Progenitor cell of endocrine pancreas (in vitro differentiated cells): ENCODE measurements at regions not wholly inside any gene's neighbourhood (a gene's known extent, or its start where the extent isn't known, plus 50 kb on each side); places are given as distances from the start of the nearest gene placed in this dataset.

ENCODE experiments used
- DNase-seq: peaks from one replicate; pipeline ENCODE4 v3.0.0; 2021; ENCODE audit warnings: low spot score; ENCODE audit not compliant: unreplicated experiment
- H3K27ac Mint-ChIP-seq: 2 replicates; pipeline ENCODE4 v1.8.0; 2021; ENCODE audit warnings: mild to moderate bottlenecking, moderate library complexity, mixed read lengths
- H3K27me3 Mint-ChIP-seq: 2 replicates; pipeline ENCODE4 v1.8.0; 2021; ENCODE audit warnings: mixed read lengths
- H3K36me3 Mint-ChIP-seq: 2 replicates; pipeline ENCODE4 v1.8.0; 2022; ENCODE audit warnings: mixed read lengths; ENCODE audit not compliant: insufficient read depth
- H3K4me1 Mint-ChIP-seq: 2 replicates; pipeline ENCODE4 v1.8.0; 2021; ENCODE audit warnings: low read depth, mixed read lengths
- H3K4me3 Mint-ChIP-seq: 2 replicates; pipeline ENCODE4 v1.8.0; 2021; ENCODE audit warnings: low read depth, mild to moderate bottlenecking, moderate library complexity, mixed read lengths
- H3K9me3 Mint-ChIP-seq: 2 replicates; pipeline ENCODE4 v1.8.0; 2021; ENCODE audit warnings: low read depth, mixed read lengths
- CTCF ChIP-seq: fragments of 200-600 bp; sonication (generic); IDR thresholded peaks from one replicate; pipeline ENCODE4 v1.5.0; 2021; ENCODE audit warnings: antibody characterized with exemption, mild to moderate bottlenecking; ENCODE audit not compliant: unreplicated experiment

DNA sequence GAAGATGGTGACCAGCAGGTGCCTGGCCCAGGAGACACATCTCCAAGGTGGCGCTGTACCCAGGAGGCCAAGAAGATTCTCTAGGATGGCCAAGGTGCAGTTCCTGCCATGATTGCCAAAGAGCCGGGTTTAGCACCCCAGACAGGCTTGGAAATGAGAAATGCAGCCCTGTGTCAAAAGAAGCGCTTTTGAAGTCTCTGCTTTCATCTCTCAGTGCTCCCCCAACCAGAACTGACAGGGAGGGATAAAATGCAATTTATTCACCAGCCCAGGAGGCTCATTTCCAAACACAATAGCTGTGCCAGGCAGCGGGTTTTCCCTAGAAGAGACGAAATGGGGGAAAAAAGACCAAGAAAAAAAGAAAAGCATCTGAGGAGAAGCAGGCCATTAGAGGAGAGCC is 195.9 kb upstream of the NCAM1 start:
- Mint-ChIP-seq H3K27ac (no peak overlapping the region), H3K4me1 (no peaks in the 10 kb centered on the region), H3K4me3 (no peak overlapping the region), H3K36me3 (no peaks in the 10 kb centered on the region), H3K27me3 (peaks cover 3% of the 10 kb centered on the region), H3K9me3 (no peaks in the 10 kb centered on the region)
- no peak for TF ChIP-seq CTCF
- DNase-seq = no peak

DNA sequence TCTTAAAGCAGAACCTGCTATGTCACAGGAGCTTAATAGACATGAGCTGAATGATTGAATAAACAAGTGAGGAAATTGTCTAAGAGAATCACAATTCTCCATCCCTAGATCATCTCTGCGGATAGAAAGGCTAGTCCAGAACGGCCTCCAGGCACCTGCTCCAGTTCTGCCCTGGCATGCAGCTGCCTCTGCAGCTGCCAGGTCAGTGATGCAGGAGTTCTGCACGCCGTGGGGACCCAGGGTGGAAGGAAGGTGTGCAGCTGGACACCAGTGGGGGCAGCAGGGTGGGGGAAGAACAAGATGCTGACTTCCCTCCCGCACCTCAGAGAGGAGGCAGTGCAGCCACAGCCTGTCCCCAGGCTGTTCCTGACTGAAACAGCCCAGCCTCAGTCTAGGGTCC is 192.1 kb upstream of the NCAM1 start:
- Mint-ChIP-seq H3K4me1 (no peaks in the 10 kb centered on the region), H3K27ac (no peak overlapping the region), H3K4me3 (no peak overlapping the region), H3K27me3 (peaks cover 14% of the 10 kb centered on the region), H3K36me3 (no peaks in the 10 kb centered on the region), H3K9me3 (no peaks in the 10 kb centered on the region)
- no peak for DNase-seq
- TF ChIP-seq CTCF = no peak

GRCh38 chr11:112769584-112769983 is 191.6 kb upstream of the NCAM1 start:
- Mint-ChIP-seq H3K9me3 (no peaks in the 10 kb centered on the region), H3K36me3 (no peaks in the 10 kb centered on the region), H3K4me1 (no peaks in the 10 kb centered on the region), H3K27me3 (peaks cover 13% of the 10 kb centered on the region), H3K27ac (no peak overlapping the region), H3K4me3 (no peak overlapping the region)
- TF ChIP-seq CTCF = no peak
- DNase-seq = no peak

- H3K27me3 Mint-ChIP-seq = peaks cover 12% of the 10 kb centered on the region
- TF ChIP-seq CTCF = no peak
- H3K27ac Mint-ChIP-seq = no peak overlapping the region
- H3K36me3 Mint-ChIP-seq = no peaks in the 10 kb centered on the region
- no peak overlapping the region for H3K4me3 Mint-ChIP-seq
- no peaks in the 10 kb centered on the region for H3K9me3 Mint-ChIP-seq
- no peaks in the 10 kb centered on the region for H3K4me1 Mint-ChIP-seq
- DNase-seq = no peak
Measured at GRCh38 chr11:112770033-112770432, 191.2 kb upstream of the NCAM1 start.

GRCh38 chr11:112770487-112770886 is 190.7 kb upstream of the NCAM1 start:
- Mint-ChIP-seq H3K9me3 (no peaks in the 10 kb centered on the region), H3K4me1 (no peaks in the 10 kb centered on the region)
- no peak for TF ChIP-seq CTCF

More at GRCh38 chr11:112770487-112770886, 190.7 kb upstream of the NCAM1 start:
- Mint-ChIP-seq H3K27ac (no peak overlapping the region), H3K27me3 (peaks cover 15% of the 10 kb centered on the region), H3K36me3 (no peaks in the 10 kb centered on the region), H3K4me3 (no peak overlapping the region)
- no peak for DNase-seq
